ENCODE measurements at regions not wholly inside any gene's neighbourhood (a gene's known extent, or its start where the extent isn't known, plus 50 kb on each side); places are given as distances from the start of the nearest gene placed in this dataset.

GRCh38 chr4:189597341-189597740 lies 343.3 kb upstream of the FRG1 start:
- no peak overlapping the region for H3K18ac ChIP-seq (ENCODE audit: low read depth, low read length)
- no peak for DNase-seq
- no peak overlapping the region for H3K4ac ChIP-seq (ENCODE audit: low read depth, low read length)
- H3K27ac ChIP-seq (ENCODE audit: insufficient read depth, low read length): no peak overlapping the region
- intact Hi-C loops (cut with micrococcal nuclease): no loop called here
- TF ChIP-seq USF2 (IDR thresholded peaks at IDR 0.05; ENCODE audit: low read depth, low read length): no peak
- TF ChIP-seq CHD1 (IDR thresholded peaks at IDR 0.05; ENCODE audit: low read depth, low read length): no peak
- no peak for TF ChIP-seq BHLHE40 (IDR thresholded peaks at IDR 0.05; ENCODE audit: low read depth, low read length)
- no peak for TF ChIP-seq FOS (IDR thresholded peaks at IDR 0.05; ENCODE audit: low read depth, low read length)
- no peak for TF ChIP-seq CEBPB (IDR thresholded peaks at IDR 0.05; ENCODE audit: low read depth, low read length)
- TF ChIP-seq RCOR1 (IDR thresholded peaks at IDR 0.05; ENCODE audit: insufficient replicate concordance, low read length): no peak
- no peak for TF ChIP-seq MAFK (IDR thresholded peaks at IDR 0.05; ENCODE audit: low read depth, low read length)
- no peak for TF ChIP-seq RFX5 (IDR thresholded peaks at IDR 0.05; ENCODE audit: low read depth, low read length)
- TF ChIP-seq RAD21 (IDR thresholded peaks at IDR 0.05; ENCODE audit: low read length): no peak
- TF ChIP-seq SMC3 (IDR thresholded peaks at IDR 0.05; ENCODE audit: low read depth, low read length): no peak
- TF ChIP-seq MXI1 (IDR thresholded peaks at IDR 0.05; ENCODE audit: borderline replicate concordance, low read depth, low read length): no peak
- TF ChIP-seq CTCF (conservative IDR thresholded peaks at IDR 0.05; ENCODE audit: low read depth, low read length): no peak
- TF ChIP-seq ELK1 (IDR thresholded peaks at IDR 0.05; ENCODE audit: borderline replicate concordance, low read depth, low read length): no peak
- no peak for TF ChIP-seq POLR2A (IDR thresholded peaks at IDR 0.05; ENCODE audit: low read depth, low read length)
- TF ChIP-seq MAZ (IDR thresholded peaks at IDR 0.05; ENCODE audit: borderline replicate concordance, low read depth, low read length): no peak
- H4K91ac ChIP-seq (ENCODE audit: insufficient read depth, low read depth, low read length): no peak overlapping the region
- ATAC-seq (ENCODE audit: low read depth): no peak
- no peak overlapping the region for H4K5ac ChIP-seq (ENCODE audit: low read depth, low read length)
- ChIA-PET POLR2A (ENCODE audit: unreplicated experiment) (no interaction called here), CTCF (no interaction called here)
- H2BK5ac ChIP-seq (ENCODE audit: low read depth, low read length, poor library complexity, severe bottlenecking): no peak overlapping the region
- H2AK5ac ChIP-seq (ENCODE audit: low read depth, low read length): no peak overlapping the region
- H3K79me1 ChIP-seq (ENCODE audit: low read depth in 1 of 2, low read length in 2 of 2): no peaks in the 10 kb centered on the region
- H2BK120ac ChIP-seq (ENCODE audit: low read depth, low read length): no peak overlapping the region
- no CpG with 5 or more reads among the region's 8 CpGs for WGBS, 2 experiments (ENCODE audit: extremely low coverage in 2 of 2, insufficient read length in 1 of 2)
- H2AK9ac ChIP-seq (replicated peaks; ENCODE audit: low read depth, low read length, poor library complexity): no peak overlapping the region
- H2BK20ac ChIP-seq (ENCODE audit: low read depth, low read length): no peak overlapping the region
- no peak overlapping the region for H4K8ac ChIP-seq (ENCODE audit: low read depth in 2 of 2, low read length in 2 of 2)
- H3K4me1 ChIP-seq (ENCODE audit: control insufficient read depth, insufficient read depth, low read length): no peaks in the 10 kb centered on the region
- H3K56ac ChIP-seq (ENCODE audit: extremely low read depth, insufficient read depth, low read length): no peak overlapping the region
- H3K4me3 ChIP-seq (ENCODE audit: insufficient read depth, low read depth, low read length): no peak overlapping the region
- in situ Hi-C loops (cut with MboI; ENCODE audit: low sequenced_read_pairs): no loop called here
- H3K14ac ChIP-seq (replicated peaks; ENCODE audit: low read depth, low read length): no peak overlapping the region
- no TSS peak for BruUV-seq (replicated peaks)
- no peak overlapping the region for H2BK15ac ChIP-seq (ENCODE audit: low read depth, low read length)
- no peaks in the 10 kb centered on the region for H3K9me1 ChIP-seq (ENCODE audit: insufficient read depth, low read length)
- H3K23ac ChIP-seq (ENCODE audit: low read depth, low read length): no peak overlapping the region
- no peak overlapping the region for H3K9ac ChIP-seq (ENCODE audit: low read depth, low read length)
- H4K20me1 ChIP-seq (ENCODE audit: insufficient read depth, low read length): no peaks in the 10 kb centered on the region
- H3K36me3 ChIP-seq (ENCODE audit: control insufficient read depth, insufficient read depth, low read length): no peaks in the 10 kb centered on the region
- no peak overlapping the region for H3K4me2 ChIP-seq (ENCODE audit: low read depth, low read length)
- peaks cover 16% of the 10 kb centered on the region; the same call in 1 of the 2 replicates for H3K9me3 ChIP-seq (ENCODE audit: control insufficient read depth, insufficient read depth, low read length)
- H2AFZ ChIP-seq (replicated peaks; ENCODE audit: low read length, poor library complexity): no peak overlapping the region
- H3K27me3 ChIP-seq (ENCODE audit: control insufficient read depth, insufficient read depth, low read length): no peaks in the 10 kb centered on the region
- dilution Hi-C loops (cut with HindIII; ENCODE audit: low sequenced_read_pairs, unreplicated experiment): no loop called here

Data from IMR-90 (cell line).